ENCODE measurements at regions not wholly inside any gene's neighbourhood (a gene's known extent, or its start where the extent isn't known, plus 50 kb on each side); places are given as distances from the start of the nearest gene placed in this dataset.

- TF ChIP-seq CTCF (IDR thresholded peaks at IDR 0.05): no peak
- TF ChIP-seq POLR2AphosphoS5 (IDR thresholded peaks at IDR 0.05; ENCODE audit: insufficient read depth in 1 of 2, low read depth in 1 of 2): no peak
These were observed 261.2 kb downstream of the CLIC5 start for GRCh38 chr6:45754432-45754831.

All from vagina (tissue), 2 donors.